ENCODE measurements at regions not wholly inside any gene's neighbourhood (a gene's known extent, or its start where the extent isn't known, plus 50 kb on each side); places are given as distances from the start of the nearest gene placed in this dataset.

- no peak for TF ChIP-seq POLR2AphosphoS5 (IDR thresholded peaks at IDR 0.05; ENCODE audit: borderline replicate concordance, low read depth, low read length)
- no peak for TF ChIP-seq EZH2 (IDR thresholded peaks at IDR 0.05)
Observed at GRCh38 chr14:106733771-106734170, 1207.4 kb downstream of the TMEM121 start.

Measured in SK-N-MC (cell line).